ENCODE measurements at regions not wholly inside any gene's neighbourhood (a gene's known extent, or its start where the extent isn't known, plus 50 kb on each side); places are given as distances from the start of the nearest gene placed in this dataset.

GRCh38 chr4:164134388-164134787, 619.5 kb upstream of the SMIM31 start:
- TF ChIP-seq ZXDB (tag by site-specific recombination; IDR thresholded peaks at IDR 0.05) = no peak
- TF ChIP-seq HOXC10 (CRISPR knock-in tag; IDR thresholded peaks at IDR 0.05) = no peak
- TF ChIP-seq CTCF (tag by site-specific recombination; IDR thresholded peaks at IDR 0.05) = no peak
- TF ChIP-seq, protein P1, sequence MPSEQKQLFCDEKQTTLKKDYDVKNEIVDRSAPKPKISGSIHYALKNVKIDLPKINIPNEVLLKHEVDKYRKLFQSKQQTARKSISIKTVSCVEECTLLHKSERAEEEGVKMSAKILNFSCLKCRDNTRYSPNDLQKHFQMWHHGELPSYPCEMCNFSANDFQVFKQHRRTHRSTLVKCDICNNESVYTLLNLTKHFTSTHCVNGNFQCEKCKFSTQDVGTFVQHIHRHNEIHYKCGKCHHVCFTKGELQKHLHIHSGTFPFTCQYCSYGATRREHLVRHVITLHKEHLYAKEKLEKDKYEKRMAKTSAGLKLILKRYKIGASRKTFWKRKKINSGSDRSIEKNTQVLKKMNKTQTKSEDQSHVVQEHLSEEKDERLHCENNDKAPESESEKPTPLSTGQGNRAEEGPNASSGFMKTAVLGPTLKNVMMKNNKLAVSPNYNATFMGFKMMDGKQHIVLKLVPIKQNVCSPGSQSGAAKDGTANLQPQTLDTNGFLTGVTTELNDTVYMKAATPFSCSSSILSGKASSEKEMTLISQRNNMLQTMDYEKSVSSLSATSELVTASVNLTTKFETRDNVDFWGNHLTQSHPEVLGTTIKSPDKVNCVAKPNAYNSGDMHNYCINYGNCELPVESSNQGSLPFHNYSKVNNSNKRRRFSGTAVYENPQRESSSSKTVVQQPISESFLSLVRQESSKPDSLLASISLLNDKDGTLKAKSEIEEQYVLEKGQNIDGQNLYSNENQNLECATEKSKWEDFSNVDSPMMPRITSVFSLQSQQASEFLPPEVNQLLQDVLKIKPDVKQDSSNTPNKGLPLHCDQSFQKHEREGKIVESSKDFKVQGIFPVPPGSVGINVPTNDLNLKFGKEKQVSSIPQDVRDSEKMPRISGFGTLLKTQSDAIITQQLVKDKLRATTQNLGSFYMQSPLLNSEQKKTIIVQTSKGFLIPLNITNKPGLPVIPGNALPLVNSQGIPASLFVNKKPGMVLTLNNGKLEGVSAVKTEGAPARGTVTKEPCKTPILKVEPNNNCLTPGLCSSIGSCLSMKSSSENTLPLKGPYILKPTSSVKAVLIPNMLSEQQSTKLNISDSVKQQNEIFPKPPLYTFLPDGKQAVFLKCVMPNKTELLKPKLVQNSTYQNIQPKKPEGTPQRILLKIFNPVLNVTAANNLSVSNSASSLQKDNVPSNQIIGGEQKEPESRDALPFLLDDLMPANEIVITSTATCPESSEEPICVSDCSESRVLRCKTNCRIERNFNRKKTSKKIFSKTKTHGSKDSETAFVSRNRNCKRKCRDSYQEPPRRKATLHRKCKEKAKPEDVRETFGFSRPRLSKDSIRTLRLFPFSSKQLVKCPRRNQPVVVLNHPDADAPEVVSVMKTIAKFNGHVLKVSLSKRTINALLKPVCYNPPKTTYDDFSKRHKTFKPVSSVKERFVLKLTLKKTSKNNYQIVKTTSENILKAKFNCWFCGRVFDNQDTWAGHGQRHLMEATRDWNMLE (tag by site-specific recombination; conservative IDR thresholded peaks at IDR 0.05; ENCODE audit: low read depth) = no peak
- no peak for TF ChIP-seq KLF16 (tag by site-specific recombination; IDR thresholded peaks at IDR 0.05)
- no peak for TF ChIP-seq ZNF311 (tag by site-specific recombination; IDR thresholded peaks at IDR 0.05; ENCODE audit: borderline replicate concordance)
- no peak for TF ChIP-seq ZNF571 (tag by site-specific recombination; IDR thresholded peaks at IDR 0.05)
